MM.1S (cell line): ENCODE measurements at regions not wholly inside any gene's neighbourhood (a gene's known extent, or its start where the extent isn't known, plus 50 kb on each side); places are given as distances from the start of the nearest gene placed in this dataset.

Experiments used
- CTCF ChIP-seq: fragments of 300-600 bp; sonication (generic); IDR thresholded peaks from 2 replicates; pipeline ENCODE4 v1.5.1; 2016; ENCODE audit warnings: antibody characterized with exemption, low read length, mixed read lengths
- EZH2 ChIP-seq: fragments of 300-600 bp; sonication (generic); optimal IDR thresholded peaks from 2 replicates; pipeline ENCODE3; 2017; ENCODE audit warnings: low read depth, mild to moderate bottlenecking, antibody characterized with exemption, low read length, mixed read lengths
- EZH2phosphoT487 ChIP-seq: fragments of 300-600 bp; sonication (generic); IDR thresholded peaks from 2 replicates; pipeline ENCODE4 v1.6.1; 2018; ENCODE audit warnings: antibody characterized with exemption, low read length

- no peak for TF ChIP-seq CTCF
- TF ChIP-seq EZH2: no peak
- TF ChIP-seq EZH2phosphoT487: no peak
These were observed 785.6 kb downstream of the NTRK3 start for GRCh38 chr15:87470923-87471322.
